GM18502 (cell line): ENCODE measurements at regions not wholly inside any gene's neighbourhood (a gene's known extent, or its start where the extent isn't known, plus 50 kb on each side); places are given as distances from the start of the nearest gene placed in this dataset.

Experiments used
- ATAC-seq: cut with Tn5 transposase; IDR thresholded peaks from one replicate; pipeline ENCODE4 v1.9.1; 2021; ENCODE audit warnings: mild to moderate bottlenecking; ENCODE audit not compliant: unreplicated experiment, poor library complexity

GRCh38 chr18:25729072-25729471 is 361.3 kb downstream of the SS18 start:
- no peak for ATAC-seq

- ATAC-seq, result no peak
These were observed 363.0 kb downstream of the SS18 start for GRCh38 chr18:25727281-25727985.

DNA sequence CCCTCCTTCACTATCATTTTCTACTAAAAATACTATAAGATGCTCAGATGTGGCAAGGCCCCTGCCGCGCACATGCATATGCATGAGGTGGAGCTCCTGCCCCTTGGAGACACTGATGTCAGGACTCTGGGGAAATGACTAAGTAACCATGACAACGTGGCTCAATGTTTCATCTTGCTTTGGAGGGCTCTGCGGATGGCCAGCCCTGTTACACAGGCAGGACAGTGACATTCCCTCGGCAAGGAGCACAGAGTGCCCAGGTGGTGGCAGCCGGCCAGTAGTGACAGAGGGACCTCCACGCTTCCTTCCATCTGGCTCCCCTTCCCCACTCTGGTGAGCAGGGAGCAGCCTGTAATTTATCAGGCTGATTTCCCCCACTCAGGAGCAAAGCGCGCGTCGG is 364.1 kb downstream of the SS18 start:
- no peak for ATAC-seq

- ATAC-seq, result no peak
These were observed 364.9 kb downstream of the SS18 start for GRCh38 chr18:25725501-25725900.

- no peak for ATAC-seq
These were observed 365.4 kb downstream of the SS18 start for GRCh38 chr18:25724997-25725396.

DNA sequence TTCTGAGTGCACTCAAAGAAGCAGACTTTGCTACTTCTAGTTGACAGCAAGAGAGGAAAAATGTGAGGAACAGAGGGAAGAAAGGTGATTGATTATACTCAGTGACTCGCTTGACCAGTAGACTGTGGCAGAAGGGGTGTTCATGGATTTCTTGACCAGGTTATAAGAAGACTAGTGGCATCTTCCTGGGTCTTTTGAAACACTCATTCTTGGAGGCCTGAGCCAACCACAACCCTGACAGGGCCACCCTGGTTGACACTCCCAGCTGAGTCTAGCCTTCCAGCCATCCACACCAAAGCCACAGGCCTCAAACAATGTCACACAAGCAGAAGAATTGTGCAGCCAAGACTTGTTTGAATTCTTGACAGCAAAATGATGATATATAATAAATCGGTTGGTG is 366.3 kb downstream of the SS18 start:
- no peak for ATAC-seq

DNA sequence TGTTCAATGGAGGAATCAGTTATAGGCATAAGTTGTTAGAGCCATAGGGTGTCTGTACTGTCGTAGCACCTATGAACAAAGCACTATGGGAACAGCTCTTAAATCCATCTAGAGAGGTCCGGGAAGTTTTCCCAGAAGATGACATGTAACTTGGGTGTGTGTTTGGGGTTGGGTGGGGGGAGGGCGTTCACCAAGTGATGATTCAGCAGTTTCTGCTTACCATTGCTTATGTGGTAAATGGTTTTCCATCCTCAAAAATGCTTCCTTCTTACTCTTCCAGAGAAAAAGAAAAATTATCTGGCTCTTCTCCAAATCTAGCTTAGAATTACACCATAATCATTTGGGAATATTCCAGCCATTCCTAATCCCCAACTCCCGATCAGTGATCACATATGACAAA is 361.1 kb upstream of the ZNF521 start:
- ATAC-seq, result no peak

GRCh38 chr18:25710981-25711380 is 359.0 kb upstream of the ZNF521 start:
- no peak for ATAC-seq

GRCh38 chr18:25705650-25706049 is 353.7 kb upstream of the ZNF521 start:
- no peak for ATAC-seq

DNA sequence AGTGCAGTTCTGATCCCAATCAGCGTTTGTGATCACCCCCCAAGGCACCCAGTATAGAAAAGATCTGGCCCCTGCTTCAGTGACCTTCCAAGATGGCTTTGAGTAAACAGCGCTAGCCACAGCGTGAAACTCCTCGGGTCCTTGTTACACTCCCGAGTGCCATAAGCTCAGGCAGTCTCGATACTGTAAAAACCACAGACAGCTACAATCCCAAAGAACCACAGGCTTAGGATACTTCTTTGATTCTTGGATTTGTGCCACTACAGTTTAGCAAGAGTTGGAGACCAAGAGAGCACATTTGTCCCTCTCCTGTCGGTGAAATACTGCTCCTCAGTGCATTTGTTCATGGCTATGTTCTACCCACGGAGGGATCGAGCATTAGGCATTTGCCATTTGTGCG is 352.5 kb upstream of the ZNF521 start:
- no peak for ATAC-seq

DNA sequence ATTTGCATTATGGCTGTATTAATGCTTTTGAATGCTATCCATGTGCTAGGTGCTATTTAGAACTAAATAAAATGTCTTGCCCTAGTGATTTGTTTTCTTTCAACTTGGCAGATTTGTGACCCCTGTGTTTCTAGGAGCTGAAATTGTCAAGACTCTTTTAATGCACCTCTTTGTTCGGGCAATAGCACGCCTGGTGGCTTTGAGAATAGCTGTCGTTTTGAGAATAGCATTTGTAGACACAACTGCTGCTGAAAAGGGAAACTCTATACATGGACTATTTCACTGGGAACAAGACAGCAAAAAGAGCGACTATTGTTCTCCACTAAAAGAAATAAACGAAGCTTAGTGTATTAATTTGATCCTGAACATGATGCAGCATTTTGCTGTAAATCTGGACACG is 352.1 kb upstream of the ZNF521 start:
- ATAC-seq, result no peak

DNA sequence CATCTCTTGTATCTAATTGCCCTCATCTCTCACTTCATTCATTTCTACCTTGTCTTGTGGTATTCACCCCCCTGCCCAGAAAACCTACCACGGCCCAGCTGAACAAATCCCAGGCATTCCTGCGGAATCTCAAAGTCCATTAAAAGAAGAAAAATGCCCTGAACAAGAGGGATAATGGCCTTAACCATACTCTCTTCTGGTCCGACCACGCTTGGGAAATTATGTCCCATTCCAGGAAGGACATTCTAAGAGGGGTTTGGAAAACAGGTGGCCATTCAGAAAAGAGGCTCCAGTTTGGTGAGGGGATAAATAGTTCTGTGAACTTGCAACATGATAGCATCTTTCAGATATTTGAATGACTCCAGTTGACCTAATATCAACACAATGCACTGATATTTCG is 349.9 kb upstream of the ZNF521 start:
- no peak for ATAC-seq

GRCh38 chr18:25686960-25687500 is 335.1 kb upstream of the ZNF521 start:
- no peak for ATAC-seq

GRCh38 chr18:25685088-25685487 is 333.1 kb upstream of the ZNF521 start:
- no peak for ATAC-seq

GRCh38 chr18:25679491-25679890 is 327.5 kb upstream of the ZNF521 start:
- no peak for ATAC-seq

DNA sequence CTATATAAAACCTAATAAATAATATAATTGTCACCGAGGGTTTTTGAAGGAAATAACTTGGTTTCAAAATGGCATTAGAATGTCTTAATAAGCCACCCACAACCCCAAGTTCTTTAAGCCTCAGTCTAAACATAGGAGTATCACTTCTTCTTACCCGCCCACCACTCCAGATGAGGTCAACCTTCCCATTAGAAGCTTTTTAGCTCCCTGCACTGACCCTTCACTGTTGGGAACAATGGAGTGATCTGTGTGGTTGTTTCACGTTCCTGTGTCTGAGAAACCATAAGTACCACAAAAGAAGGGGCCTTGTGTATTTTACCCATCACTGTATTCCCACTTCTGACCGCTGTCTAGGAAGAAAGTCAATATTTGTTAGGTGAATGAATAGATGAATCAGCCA is 326.3 kb upstream of the ZNF521 start:
- ATAC-seq, result no peak

DNA sequence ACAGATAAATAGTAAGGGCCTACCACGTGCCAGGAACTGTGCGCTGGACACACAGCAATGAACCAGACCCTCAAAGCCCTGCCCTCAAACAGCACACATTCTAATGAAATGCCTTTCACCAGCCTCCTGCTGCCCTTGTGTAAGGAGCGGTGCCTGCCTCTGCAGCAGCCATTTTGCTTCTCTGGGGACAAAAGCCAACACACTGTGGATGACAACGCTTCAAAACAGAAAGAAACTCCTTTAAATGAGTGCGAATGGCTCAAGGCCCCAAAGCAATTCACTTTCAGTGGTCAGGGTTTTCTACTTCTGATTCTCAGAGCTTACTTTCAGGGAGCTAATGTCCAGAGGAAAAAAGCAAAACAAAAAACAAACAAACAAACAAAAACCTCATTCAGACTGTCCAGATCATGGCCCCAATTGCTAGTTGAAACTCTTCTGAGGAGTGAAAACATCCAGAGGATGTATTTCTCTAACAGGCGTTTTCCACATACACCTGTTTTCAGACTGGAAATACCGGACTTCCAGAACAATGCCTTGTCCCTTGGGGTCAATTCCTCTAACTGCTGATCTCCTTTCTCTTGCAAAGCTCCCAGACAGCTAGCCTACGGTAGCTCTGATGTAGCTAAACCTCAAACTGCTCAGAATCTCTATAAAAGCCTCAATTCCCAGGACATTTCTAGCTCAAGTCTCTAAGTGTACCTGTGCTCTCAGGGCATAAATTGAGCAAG is 323.3 kb upstream of the ZNF521 start:
- ATAC-seq, result no peak

GRCh38 chr18:25674183-25674582 is 322.2 kb upstream of the ZNF521 start:
- no peak for ATAC-seq

- no peak for ATAC-seq
These were observed 320.5 kb upstream of the ZNF521 start for GRCh38 chr18:25672490-25672889.

GRCh38 chr18:25669741-25670140 is 317.8 kb upstream of the ZNF521 start:
- no peak for ATAC-seq

- ATAC-seq, result no peak
These were observed 310.3 kb upstream of the ZNF521 start for GRCh38 chr18:25662272-25662671.

DNA sequence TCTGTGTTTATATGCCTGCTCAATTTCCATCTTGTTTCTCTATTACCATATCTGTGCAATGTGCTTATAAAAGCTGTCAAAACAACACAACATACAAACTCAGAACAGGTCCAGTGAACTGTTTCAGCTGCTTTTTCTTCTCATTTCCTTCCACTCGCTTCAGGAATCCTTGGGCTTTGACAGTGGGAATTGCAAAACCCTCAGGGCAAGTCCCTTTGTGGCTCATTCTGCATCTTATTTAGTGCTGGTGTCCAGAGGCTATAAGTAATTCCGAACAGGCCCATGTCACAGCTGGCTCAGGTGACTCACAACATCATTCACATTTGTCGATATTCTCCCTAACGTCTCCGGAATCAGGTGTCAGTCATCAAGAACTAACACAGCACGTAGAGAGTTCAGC is 309.9 kb upstream of the ZNF521 start:
- no peak for ATAC-seq
